Adrenal gland (tissue), 5 donors: ENCODE measurements at regions not wholly inside any gene's neighbourhood (a gene's known extent, or its start where the extent isn't known, plus 50 kb on each side); places are given as distances from the start of the nearest gene placed in this dataset.

Source experiments
- POLR2A ChIP-seq, 2 donors: fragments of 450-650 bp; IDR thresholded peaks; one replicate each; pipeline ENCODE4 v1.6.1; 2017; ENCODE audit warnings: antibody characterized with exemption in 2 of 2, mild to moderate bottlenecking in 2 of 2, moderate library complexity in 1 of 2
- TF ChIP-seq, protein P1 (sequence below), 6 experiments: fragments of 450-650 bp in 4 of 6; fragments of 200-600 bp in 2 of 6; sonication (generic) in 1 of 6; IDR thresholded peaks; 1 replicate in 5 of 6; 2 replicates in 1 of 6; pipeline versions ENCODE4 v1.5.1 to v1.8.0; 2016 to 2021; ENCODE audit warnings: antibody characterized with exemption in 6 of 6, mild to moderate bottlenecking in 2 of 6, moderate library complexity in 1 of 6
- donor health status: DM: no; HTN: no; CAD: no.

DNA sequence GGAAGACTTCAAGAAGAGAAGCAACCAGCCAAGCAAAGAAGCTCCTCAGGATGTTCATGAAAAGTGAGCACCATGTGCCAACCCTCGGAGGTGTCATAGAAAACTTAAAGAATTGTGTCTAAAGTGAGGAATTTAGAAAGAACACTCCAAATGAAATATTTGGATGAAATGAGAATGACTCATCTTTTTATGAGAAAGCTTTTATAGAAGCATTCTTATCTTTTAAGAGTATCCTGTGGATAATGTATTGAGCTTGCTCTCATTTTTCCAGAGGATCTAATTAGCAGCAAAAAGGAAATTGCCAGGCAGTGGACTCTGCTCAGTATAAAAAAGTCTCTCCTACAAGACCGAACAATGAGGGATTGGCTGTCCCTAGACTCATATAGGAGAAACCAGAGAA lies 454.9 kb downstream of the LRIG3 start:
- TF ChIP-seq POLR2A (IDR thresholded peaks at IDR 0.05), result no peak
- TF ChIP-seq, protein P1, sequence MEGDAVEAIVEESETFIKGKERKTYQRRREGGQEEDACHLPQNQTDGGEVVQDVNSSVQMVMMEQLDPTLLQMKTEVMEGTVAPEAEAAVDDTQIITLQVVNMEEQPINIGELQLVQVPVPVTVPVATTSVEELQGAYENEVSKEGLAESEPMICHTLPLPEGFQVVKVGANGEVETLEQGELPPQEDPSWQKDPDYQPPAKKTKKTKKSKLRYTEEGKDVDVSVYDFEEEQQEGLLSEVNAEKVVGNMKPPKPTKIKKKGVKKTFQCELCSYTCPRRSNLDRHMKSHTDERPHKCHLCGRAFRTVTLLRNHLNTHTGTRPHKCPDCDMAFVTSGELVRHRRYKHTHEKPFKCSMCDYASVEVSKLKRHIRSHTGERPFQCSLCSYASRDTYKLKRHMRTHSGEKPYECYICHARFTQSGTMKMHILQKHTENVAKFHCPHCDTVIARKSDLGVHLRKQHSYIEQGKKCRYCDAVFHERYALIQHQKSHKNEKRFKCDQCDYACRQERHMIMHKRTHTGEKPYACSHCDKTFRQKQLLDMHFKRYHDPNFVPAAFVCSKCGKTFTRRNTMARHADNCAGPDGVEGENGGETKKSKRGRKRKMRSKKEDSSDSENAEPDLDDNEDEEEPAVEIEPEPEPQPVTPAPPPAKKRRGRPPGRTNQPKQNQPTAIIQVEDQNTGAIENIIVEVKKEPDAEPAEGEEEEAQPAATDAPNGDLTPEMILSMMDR (IDR thresholded peaks at IDR 0.05), result no peak
